Coronary artery (tissue), 2 donors: ENCODE measurements at regions not wholly inside any gene's neighbourhood (a gene's known extent, or its start where the extent isn't known, plus 50 kb on each side); places are given as distances from the start of the nearest gene placed in this dataset.

ENCODE experiments used
- DNase-seq: peaks from one replicate; pipeline ENCODE4 v3.0.0-alpha.2; 2017; ENCODE audit warnings: low spot score
- H3K27ac ChIP-seq, 2 donors: fragments of 200-600 bp; sonication (generic); one replicate each; pipeline ENCODE4 v1.5.1; 2016 to 2019
- H3K4me3 ChIP-seq: fragments of 200-600 bp; sonication (generic); 2 replicates; pipeline ENCODE4 v1.5.1; 2016; ENCODE audit warnings: mild to moderate bottlenecking, moderate library complexity
- CTCF ChIP-seq: fragments of 200-600 bp; sonication (generic); IDR thresholded peaks from one replicate; pipeline ENCODE4 v1.5.1; 2019; ENCODE audit warnings: antibody characterized with exemption

- TF ChIP-seq CTCF, result no peak
- Histone ChIP-seq H3K27ac (no peak overlapping the region), H3K4me3 (no peak overlapping the region)
- no peak for DNase-seq
These were observed 553.8 kb downstream of the GLRX3 start for GRCh38 chr10:130689743-130690626.

- no peak for DNase-seq
- no peak for TF ChIP-seq CTCF
- H3K27ac ChIP-seq, result no peak overlapping the region
- H3K4me3 ChIP-seq, result no peak overlapping the region
These were observed 555.6 kb downstream of the GLRX3 start for GRCh38 chr10:130691776-130692175.

- Histone ChIP-seq H3K4me3 (no peak overlapping the region), H3K27ac (no peak overlapping the region)
- no peak for TF ChIP-seq CTCF
- DNase-seq, result no peak
These were observed 560.7 kb downstream of the GLRX3 start for GRCh38 chr10:130696870-130697269.

- no peak for TF ChIP-seq CTCF
- DNase-seq, result no peak
- H3K27ac ChIP-seq, result no peak overlapping the region
- H3K4me3 ChIP-seq, result no peak overlapping the region
These were observed 571.3 kb downstream of the GLRX3 start for GRCh38 chr10:130707389-130707979.

GRCh38 chr10:130708465-130709070 lies 572.4 kb downstream of the GLRX3 start:
- Histone ChIP-seq H3K4me3 (no peak overlapping the region), H3K27ac (no peak overlapping the region)
- no peak for DNase-seq
- no peak for TF ChIP-seq CTCF

GRCh38 chr10:130709415-130709814 lies 573.2 kb downstream of the GLRX3 start:
- DNase-seq, result no peak
- H3K27ac ChIP-seq, result no peak overlapping the region
- H3K4me3 ChIP-seq, result no peak overlapping the region
- TF ChIP-seq CTCF, result no peak
